Fibroblast of skin of right quadriceps (primary cell): ENCODE measurements at regions not wholly inside any gene's neighbourhood (a gene's known extent, or its start where the extent isn't known, plus 50 kb on each side); places are given as distances from the start of the nearest gene placed in this dataset.
A peak's percentile ranks its signal among the peaks of the same experiment; 100 is the strongest.
"Not testable (repeated sequence)": the region's sequence is repeated elsewhere in the genome, so short reads cannot be mapped to it uniquely, and the experiment has no call there.

Experiments
- DNase-seq: peaks from one replicate; pipeline ENCODE4 v3.0.0-alpha.2; 2013

DNA sequence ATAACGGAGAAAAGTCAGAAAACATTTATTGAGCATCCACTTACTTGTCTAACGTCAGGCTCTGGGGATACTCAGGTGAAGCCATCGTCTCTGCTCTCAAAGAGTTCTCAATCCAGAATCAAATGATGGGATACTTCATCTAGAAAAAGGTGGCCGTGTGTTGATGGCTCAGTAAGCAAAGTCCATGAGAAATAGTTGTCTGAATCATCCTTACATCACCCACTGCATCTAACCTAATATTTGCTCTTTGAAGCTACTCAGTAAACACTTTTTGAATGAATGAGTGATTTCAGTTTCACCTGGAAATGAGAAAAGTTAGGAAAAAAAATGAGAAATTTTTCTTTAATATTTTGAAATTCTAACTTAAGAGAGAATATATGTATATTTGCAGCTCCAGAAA is 155.3 kb upstream of the PKN2 start:
- DNase-seq = no peak

DNA sequence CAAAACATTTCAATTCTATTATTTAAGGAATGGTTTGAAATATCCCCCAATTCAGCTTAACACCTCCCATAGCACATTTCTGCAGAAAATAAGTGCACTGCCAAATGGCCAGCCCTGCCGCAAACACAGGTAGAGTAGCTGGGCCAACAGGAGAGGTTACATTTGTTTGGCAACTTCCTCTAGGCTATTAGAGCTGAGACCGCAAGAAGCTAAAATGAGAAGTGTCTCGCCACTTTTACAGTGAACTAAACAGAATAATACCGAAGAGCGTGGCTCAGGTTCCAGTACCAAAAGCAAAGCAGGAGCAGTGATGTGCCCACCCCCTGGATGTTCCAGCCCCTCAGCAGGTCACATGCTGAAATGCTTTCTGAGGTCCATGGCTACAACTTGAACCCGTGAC is 154.5 kb upstream of the PKN2 start:
- DNase-seq = no peak

DNA sequence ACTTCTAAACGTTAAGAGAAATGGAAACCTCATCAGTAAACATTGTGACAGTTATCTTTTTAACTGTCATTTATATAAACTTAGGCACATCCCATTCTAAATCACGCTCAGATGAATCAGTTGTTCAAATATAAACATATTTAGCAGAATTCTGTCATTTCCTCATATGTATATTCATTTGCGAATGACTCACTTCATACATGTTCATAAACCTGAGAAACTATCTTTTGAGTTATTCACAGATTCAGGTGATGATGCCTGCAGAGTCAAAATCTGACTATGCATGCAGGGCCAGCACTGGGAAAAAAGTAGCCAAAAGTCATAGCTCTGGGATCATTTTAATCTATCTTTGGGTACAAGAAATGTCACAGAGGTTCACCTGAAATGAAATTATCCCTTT is 153.8 kb upstream of the PKN2 start:
- no peak for DNase-seq

DNA sequence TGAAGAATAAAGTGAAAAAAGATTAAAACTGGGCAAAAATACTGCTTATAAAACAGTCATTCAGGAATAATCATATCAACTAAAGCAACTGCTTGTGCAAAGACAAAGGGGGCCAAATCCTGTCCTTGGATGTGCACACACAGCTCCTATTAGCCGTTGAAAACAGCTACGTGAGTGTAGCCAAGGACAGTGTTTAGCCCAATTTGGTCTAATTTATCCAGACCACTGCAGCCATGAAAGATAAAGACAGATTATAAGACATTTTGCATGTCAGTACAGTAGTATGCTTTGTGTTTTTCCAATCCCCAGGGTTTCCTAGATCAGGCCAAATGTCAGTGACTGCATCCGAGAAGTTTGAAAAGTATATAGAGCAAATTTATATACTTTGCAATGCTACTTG is 146.3 kb upstream of the PKN2 start:
- no peak for DNase-seq

DNA sequence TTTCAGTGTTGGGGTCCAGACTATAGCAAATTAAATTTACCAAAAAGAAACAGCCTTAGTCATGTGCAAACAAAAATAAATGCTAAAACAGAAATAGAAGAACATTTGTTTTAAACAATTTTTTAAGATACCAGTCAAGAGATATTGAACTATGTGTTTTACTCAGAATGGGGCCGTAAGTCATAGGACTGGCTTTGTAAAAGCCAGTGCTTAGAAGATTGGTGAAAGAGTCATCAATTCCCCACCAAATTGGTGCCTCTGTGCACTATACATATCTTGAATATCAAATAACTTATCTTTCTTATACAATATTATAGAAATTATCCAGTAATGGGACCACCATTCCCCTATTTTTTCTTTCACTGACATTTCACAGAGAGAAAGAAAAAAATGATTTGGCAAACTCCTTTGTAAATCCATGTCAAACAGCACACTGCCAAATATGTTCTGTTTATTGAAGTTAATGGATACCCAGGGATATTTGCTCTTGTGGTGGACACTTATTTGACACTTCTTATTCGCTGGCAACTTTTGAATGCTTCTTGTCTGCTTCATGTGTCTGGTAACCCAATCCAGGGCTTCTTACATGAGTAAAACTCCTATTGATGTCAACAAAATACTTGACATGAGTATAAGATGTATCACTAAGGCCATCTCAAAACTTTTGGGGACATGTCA is 145.7 kb upstream of the PKN2 start:
- no peak for DNase-seq

DNA sequence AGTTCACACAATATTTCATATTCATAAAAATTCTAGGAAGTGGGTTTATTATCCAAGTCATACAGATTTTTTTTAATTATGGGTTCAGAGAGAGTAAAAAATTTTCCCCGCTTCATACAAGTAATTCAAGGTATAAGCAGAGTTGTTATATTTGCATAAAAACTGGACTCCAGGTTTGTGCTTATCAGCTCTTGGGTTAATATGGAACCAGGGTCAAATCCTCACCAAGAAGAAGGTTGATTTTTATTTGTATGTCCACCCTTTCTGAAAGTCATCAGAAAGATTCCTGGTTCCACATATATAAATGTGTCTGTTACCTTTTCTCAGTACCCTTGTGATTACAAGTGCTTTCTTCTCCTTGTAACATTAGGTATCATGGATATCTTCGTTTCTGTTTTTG is 143.8 kb upstream of the PKN2 start:
- DNase-seq = no peak

DNA sequence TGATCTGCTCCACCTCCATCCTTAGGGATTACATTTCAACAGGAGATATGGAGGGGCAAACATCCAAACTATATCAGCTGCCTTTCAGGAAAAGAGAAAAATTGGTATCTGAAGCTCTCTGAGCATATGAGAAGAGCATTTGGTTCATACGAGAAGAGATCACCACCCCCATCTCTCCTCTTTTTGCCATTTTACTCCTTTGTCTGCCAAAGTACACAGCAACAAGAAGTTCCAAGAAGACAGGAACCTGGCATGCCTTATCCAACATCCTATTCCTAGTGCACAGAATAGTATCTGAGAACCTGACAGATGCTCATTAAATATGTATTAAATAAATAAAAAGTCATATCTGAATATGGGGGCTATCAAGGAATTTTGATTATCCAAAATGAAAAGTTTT is 142.5 kb upstream of the PKN2 start:
- DNase-seq = no peak

DNA sequence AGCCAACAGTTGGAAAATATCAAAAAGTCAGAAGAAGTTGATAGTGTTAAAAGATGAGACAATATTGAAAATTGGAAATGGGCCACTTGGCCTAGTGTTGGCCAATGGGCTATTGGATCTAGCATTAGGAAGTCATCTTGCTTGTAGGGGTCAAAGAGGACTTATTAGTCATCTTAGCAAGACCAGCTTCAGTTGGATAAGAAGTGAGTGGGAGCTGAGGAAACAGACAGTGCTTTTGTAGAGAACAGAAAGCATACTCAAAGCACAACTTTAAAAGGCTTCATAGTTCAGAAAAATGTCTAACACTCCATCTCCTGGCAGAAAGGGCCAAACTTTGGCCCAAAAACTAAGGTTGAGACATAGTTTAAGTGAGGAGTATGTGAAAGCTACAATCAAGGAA is 139.9 kb upstream of the PKN2 start:
- no peak for DNase-seq

DNA sequence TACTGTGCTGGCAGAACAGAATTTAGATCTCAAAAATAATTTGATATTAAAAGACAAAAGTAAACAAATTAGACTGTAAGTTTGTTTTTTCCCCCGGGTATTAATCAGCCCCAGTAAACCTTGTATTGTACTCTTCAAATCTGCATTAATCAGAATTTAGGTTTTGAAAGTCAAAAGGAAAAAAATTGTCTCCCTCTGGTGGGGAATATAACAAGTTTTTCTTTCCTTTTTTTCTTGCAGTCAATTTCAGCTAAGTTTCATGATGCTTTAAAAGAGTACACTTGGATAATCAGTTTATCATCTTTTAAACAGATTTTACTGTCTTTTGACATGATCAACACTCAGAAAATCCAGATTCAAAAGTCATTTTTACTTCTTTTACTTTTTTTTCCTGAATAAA is 134.5 kb upstream of the PKN2 start:
- peak; percentile 8 for DNase-seq

DNA sequence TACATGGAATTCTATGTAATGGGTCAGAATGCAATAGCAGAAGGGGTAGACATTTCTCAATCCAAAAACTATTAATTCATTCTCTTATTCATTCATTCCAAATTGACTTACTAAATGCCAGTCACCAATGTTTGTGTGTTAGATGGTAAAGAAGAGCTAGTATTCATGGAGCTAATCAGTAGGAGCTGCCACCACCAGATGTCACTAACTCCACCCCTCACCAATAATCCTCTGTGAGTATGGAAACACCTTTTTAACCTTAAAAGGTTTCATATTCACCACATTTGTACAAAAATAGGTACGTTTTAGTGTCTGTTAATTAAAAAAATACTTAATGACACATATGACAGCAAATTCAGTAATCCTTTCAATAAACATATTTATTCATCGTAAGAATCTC is 131.8 kb upstream of the PKN2 start:
- no peak for DNase-seq

DNA sequence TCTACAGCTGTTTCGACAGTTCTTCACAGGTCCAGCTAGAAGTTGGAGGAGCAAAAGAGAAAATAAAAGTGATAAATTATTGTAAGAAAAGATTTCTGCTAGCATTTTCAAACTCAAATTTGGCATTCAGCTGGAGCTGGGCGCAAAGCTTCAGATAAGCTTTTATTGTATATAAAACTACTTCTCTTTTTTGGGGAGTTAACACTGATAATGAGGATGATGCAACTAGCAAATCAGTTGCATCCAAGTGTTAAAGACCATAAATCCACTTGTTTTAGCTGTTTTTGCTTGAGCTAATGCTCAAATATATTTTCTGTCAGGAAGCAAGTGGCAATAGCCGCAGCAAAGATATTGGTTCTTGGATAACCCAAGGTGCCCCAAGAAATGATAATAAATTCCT is 127.1 kb upstream of the PKN2 start:
- no peak for DNase-seq

DNA sequence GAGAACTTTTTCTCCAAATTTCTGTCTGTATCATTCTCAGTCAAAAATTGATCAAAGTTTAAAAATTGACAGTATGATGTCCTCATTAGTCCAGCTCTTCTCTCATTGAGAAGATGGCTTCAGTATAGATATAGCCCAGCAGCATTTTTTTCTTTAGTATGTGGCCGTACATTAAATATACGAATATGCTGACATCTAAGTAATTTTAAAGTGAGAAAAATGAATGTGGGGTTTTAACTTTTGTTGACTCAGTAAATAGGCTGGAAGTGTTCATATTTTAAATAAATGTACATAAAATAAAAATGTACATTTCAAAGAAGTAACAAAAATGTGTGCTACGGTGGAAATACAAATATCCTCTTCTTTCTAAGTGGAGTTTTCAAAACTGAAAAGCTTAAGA is 123.5 kb upstream of the PKN2 start:
- DNase-seq = no peak

DNA sequence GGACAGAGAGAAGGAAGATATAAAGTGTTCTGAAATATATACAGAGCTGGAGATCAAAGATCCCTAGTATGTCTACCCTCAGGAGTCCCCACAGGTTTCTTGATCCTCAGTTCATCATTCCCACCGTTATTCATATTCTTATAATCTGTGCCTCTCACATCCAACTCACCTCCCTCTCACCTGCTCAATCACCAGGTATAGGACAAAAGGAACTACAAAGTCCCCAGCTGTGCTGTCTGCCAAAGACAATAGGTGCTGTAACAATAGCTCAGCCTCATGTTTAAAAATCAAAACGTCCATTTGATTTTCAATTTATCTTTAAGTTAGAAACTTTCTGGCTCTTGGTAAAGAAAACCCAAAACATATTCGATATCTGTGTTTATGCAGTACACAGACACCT is 121.1 kb upstream of the PKN2 start:
- DNase-seq = no peak

DNA sequence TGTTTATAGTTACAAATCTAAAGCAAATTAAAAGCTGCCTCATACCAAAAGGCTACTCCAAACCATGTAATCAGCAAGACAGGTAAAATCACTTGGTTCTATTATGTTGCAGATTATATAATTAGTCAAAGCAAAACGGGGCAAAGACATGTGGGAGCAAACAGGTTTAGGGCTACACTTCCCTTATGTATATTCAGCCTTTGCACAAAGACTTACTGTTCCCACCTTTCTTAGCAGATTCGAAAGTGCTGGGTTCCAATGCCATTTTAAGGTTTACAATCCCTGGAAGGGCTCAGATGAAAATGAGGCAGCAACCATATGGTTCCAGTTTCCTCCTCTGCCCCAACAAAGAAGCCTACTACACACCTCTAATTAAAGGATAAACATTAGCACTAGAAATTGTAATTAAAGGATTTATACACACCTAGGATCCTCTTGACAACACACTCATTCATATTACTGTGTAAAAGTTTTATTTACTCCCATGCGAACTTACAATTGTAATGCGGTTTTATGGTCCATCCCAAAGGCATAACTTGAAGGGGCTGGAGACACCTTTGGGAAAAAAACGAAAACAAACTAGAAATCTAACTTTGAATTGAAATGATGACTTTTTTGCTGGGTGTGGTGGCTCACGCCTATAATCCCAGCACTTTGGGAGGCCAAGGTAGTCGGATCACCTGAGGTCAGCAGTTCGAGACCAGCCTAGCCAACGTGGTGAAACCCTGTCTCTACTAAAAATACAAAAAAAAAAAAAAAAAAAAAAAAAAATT is 117.3 kb upstream of the PKN2 start:
- no peak for DNase-seq

DNA sequence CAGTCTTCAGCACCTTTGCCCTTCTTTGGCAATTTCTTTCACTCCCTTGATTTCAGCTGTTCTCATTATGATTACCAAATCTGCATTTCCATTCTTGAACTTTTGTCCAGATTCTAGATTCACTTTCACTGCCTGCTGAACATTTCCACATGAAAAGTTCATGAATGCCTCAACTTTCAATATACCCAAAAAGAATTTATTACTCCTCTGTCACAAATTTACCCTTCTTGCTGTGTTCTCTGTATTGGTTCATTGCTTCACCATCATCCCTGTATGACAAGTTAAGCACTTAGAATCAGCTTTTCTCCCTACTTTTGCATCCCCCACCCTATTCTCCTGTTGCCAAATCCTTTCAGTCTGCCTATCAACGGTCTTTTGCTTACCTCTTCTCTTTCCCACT is 112.6 kb upstream of the PKN2 start:
- DNase-seq = no peak

DNA sequence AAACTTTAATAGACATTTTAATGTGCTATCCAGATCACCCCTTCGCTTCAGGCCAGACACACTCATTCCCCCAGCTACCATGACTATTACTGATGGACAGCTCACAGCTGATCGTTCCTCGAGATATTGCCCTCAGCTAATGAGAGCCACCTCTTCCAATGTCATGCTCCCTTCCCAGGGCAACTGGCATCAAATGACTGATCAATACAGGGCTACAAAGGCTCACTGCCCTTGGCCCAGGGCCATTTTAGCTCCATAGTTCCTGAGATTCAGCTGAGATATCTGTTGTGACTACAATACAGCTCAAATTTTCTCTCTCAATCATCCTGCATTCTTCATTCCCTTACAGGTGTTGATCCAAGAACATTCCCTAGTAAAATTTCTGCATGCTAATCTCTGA is 104.5 kb upstream of the PKN2 start:
- no peak for DNase-seq

DNA sequence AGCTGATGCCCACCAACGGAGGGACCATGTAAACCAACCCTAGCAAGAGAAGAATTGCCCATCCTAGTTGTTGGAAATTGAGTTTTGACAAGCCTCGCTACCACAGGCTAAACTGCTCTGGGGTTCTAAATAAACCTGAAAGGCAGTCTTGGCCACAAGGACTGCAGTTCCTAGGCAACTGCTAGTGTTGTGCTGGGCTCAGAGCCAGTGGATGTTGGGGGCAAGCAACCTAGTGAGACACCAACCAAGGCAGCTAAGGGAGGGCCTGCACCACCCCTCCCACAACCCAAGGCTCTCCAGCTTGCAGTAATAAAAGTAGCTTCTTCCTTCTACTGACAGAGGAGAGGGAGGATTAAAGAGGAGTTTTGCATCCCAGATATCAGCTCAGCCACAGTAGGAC is 102.4 kb upstream of the PKN2 start:
- DNase-seq = no peak

DNA sequence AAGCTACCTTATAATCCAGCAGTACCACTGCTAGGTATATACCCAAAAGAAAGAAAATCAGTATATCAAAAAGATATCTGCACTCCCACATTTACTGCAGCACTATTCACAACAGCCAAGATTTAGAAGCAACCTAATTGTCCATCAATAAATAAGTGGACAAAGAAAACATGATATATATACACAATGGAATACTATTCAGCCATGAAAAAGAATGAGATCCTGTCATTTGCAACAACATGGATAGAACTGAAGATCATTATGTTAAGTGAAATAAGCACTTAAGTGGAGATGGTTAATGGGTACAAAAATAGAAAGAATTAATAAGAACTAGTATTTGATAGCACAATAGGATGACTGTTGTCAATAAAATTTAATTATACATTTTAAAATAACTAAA is 90.7 kb upstream of the PKN2 start:
- no peak for DNase-seq

DNA sequence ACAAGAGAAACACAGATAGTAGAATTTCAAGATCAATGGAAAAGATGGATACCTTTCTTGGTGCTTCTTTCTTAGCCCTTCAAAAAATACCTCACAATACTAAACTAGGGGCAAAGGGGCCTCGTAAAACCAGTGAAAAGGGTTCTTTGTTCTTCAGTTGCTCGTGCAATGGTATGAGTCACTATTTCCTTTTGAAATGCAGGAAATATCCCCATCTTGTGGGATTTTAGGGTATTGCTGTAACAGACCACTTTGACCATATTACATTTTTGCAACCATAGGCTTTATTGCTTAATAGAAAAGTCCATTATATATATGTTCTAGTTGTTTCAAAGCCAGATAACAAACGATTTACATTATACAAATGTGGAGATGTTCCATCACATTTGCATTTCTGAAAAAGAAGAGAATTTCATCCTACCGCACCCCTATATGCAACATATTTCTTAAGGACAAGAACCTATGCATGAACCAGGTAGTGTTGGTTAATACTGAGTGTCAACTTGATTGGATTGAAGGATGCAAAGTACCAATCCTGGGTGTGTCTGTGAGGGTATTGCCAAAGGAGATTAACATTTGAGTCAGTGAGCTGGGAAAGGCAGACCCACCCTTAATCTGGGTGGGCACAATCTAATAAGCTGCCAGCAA is 88.6 kb upstream of the PKN2 start:
- DNase-seq = peak; percentile 33

DNA sequence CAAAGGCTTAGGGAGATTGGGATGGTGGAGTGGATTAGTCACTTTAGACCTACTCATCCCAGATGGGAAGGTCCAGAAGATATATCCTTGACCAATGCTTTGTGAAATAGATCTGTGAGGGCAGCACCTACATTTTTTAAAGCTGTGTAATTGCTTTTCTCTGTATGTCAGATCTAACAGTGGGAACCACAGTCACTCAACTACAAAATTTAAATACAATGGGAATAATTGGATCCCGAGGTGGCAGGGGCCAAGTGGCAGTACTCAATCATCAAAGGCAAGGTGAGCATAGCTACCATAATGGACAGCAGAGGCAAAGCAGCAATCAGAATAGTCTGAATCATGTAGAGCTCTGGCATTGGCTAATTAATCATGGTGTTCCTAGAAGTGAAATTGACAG is 86.1 kb upstream of the PKN2 start:
- DNase-seq = not testable (repeated sequence)

DNA sequence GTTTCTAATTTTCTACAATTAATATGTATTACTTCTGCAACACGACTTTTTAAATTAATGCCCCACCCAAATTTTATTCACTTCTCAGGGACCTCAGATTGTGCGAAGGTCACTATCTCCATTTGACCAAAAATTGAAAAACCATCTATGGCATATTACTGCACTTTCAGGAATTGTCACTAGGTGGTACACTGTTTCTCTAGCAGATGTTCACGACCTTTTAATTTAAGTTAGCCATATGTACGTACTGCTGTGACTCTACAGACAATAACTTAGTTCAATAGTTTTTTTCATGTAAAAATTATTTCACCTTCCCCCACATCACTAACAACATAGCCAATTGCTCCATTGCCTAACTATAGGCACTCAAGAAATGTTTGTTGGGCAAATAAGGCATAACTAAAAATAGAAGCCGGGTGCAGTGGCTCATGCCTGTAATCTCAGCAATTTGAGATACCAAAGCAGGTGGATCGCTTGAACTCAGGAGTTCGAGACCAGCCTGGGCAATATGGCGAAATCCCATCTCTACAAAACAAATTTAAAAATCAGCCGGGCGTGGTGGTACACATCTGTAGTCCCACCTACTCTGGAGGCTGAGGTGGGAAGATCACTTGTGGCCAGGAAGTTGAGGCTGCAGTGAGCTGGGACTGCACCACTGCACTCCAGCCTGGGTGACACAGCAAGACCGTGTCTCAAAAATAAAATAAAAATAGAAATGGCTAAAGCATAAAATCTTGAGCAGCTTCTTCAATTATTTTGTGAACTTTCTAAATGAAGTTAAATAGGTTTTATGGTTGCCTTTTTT is 75.7 kb upstream of the PKN2 start:
- DNase-seq = peak; percentile 18

DNA sequence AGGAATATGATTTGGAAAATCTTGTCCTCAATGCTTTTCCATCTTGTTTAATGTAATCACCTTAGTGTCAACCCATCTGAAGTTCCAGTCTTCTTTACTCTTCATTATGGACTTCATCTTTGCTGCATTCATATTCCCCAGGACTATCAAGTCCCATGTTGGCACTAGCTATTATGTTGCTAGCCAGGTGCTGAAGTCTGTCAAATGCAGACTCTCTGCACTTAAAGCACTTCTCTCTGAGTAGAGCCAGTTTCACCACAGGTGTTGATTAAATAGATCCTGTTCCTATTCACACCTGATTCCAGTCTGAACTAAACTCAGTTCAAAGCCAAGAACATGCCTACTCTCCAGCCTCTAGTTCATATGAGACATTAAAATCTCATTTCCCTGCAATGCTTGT is 75.0 kb upstream of the PKN2 start:
- no peak for DNase-seq

DNA sequence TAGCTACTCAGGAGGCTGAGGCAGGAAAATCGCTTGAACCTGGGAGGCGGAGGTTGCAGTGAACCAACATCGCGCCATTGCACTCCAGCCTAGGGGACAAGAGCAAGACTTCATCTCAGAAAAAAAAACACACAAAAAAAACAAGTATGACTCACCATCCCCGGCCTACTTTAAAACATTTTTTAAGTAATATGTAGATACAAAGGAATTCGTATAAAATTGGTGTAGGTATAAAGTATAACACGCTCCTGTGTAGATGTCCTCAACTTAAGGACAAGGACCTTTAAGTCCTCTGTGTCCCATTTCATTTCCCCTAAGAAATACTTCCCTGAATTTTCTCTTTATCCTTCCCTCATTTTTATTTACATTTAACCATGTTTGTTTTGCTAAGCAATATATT is 73.4 kb upstream of the PKN2 start:
- DNase-seq = no peak

DNA sequence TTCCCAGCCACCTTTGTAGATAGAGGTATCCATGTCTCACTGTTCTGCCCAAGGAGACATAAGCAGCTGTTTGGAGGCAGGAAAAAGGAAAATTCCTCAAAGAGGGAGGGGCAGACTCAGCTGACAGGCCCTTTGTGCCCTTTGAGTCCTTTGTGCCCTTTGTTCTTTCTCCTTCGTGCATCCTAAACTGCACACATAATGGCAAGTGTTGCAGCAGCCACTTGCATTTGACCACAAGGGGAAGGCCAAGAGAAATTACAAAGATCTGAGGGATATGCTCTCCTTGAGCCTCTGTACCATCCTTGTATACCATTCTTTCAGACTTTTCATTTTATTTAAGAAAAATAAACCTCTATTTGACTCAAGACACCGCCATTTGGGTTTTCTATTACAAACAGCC is 71.8 kb upstream of the PKN2 start:
- no peak for DNase-seq
